ENCODE measurements at regions not wholly inside any gene's neighbourhood (a gene's known extent, or its start where the extent isn't known, plus 50 kb on each side); places are given as distances from the start of the nearest gene placed in this dataset.
A peak's percentile ranks its signal among the peaks of the same experiment; 100 is the strongest.

- DNase-seq (ENCODE audit: low spot score): no peak
Observed at GRCh38 chr5:161235569-161235968, 311.0 kb downstream of the GABRB2 start.

- no peak for DNase-seq (ENCODE audit: low spot score)
Observed at GRCh38 chr5:161233553-161233952, 313.0 kb downstream of the GABRB2 start.

GRCh38 chr5:161230221-161230620 lies 316.3 kb downstream of the GABRB2 start:
- DNase-seq (ENCODE audit: low spot score): no peak

GRCh38 chr5:161219816-161220215 lies 326.7 kb downstream of the GABRB2 start:
- DNase-seq (ENCODE audit: low spot score): no peak

GRCh38 chr5:161216877-161217276 lies 329.6 kb downstream of the GABRB2 start:
- no peak for DNase-seq (ENCODE audit: low spot score)

GRCh38 chr5:161212123-161212712 lies 334.3 kb downstream of the GABRB2 start:
- no peak for DNase-seq (ENCODE audit: low spot score)

- DNase-seq (ENCODE audit: low spot score): no peak
Observed at GRCh38 chr5:161201558-161201957, 345.0 kb downstream of the GABRB2 start.

- no peak for DNase-seq (ENCODE audit: low spot score)
Observed at GRCh38 chr5:161190778-161191177, 338.8 kb upstream of the ATP10B start.

GRCh38 chr5:161190086-161190485 lies 338.1 kb upstream of the ATP10B start:
- no peak for DNase-seq (ENCODE audit: low spot score)

GRCh38 chr5:161189452-161189851 lies 337.4 kb upstream of the ATP10B start:
- no peak for DNase-seq (ENCODE audit: low spot score)

- DNase-seq (ENCODE audit: low spot score): no peak
Observed at GRCh38 chr5:161183559-161183958, 331.5 kb upstream of the ATP10B start.

GRCh38 chr5:161176221-161176620 lies 324.2 kb upstream of the ATP10B start:
- no peak for DNase-seq (ENCODE audit: low spot score)

GRCh38 chr5:161169776-161170175 lies 317.8 kb upstream of the ATP10B start:
- DNase-seq (ENCODE audit: low spot score): no peak

- no peak for DNase-seq (ENCODE audit: low spot score)
Observed at GRCh38 chr5:161167016-161167767, 315.2 kb upstream of the ATP10B start.

GRCh38 chr5:161165998-161166660 lies 314.1 kb upstream of the ATP10B start:
- no peak for DNase-seq (ENCODE audit: low spot score)

- no peak for DNase-seq (ENCODE audit: low spot score)
Observed at GRCh38 chr5:161157925-161158324, 305.9 kb upstream of the ATP10B start.

GRCh38 chr5:161155451-161155850 lies 303.4 kb upstream of the ATP10B start:
- no peak for DNase-seq (ENCODE audit: low spot score)

- no peak for DNase-seq (ENCODE audit: low spot score)
Observed at GRCh38 chr5:161152415-161152940, 300.5 kb upstream of the ATP10B start.

GRCh38 chr5:161150441-161150988 lies 298.5 kb upstream of the ATP10B start:
- DNase-seq (ENCODE audit: low spot score): no peak

GRCh38 chr5:161149078-161149477 lies 297.1 kb upstream of the ATP10B start:
- DNase-seq (ENCODE audit: low spot score): no peak

GRCh38 chr5:161138751-161139455 lies 286.9 kb upstream of the ATP10B start:
- peak; percentile 7 for DNase-seq (ENCODE audit: low spot score)

- DNase-seq (ENCODE audit: low spot score): no peak
Observed at GRCh38 chr5:161134956-161135355, 282.9 kb upstream of the ATP10B start.

Data from globus pallidus (tissue), 1 donor.